A673 (cell line): ENCODE measurements at regions not wholly inside any gene's neighbourhood (a gene's known extent, or its start where the extent isn't known, plus 50 kb on each side); places are given as distances from the start of the nearest gene placed in this dataset.

Experiments
- BruUV-seq: library from RNA; stranded (reverse); fragments of 400-500 nt; replicated peaks from 2 replicates; lab custom pipeline; 2021; lab: Mats Ljungman, UMichigan
- CTCF ChIA-PET: fragments of 300-600 bp; sonication (Branson Sonifier 250); formaldehyde crosslinking; loops from one replicate; lab custom pipeline; 2022; ENCODE audit warnings: antibody characterized with exemption; lab: Charles Lee
- POLR2A ChIA-PET: fragments of 300-600 bp; sonication (Branson Sonifier 250); formaldehyde crosslinking; loops from one replicate; lab custom pipeline; 2022; ENCODE audit warnings: antibody characterized with exemption; ENCODE audit not compliant: low non-redundant PET; lab: Charles Lee
- DNase-seq: peaks from one replicate; pipeline ENCODE4 v3.0.0-alpha.2; 2015; ENCODE audit warnings: low spot score
- H3K27ac ChIP-seq: fragments of 200-600 bp; sonication (generic); 2 replicates; pipeline ENCODE4 v1.5.1; 2016; ENCODE audit warnings: mixed run types, low read depth, mild to moderate bottlenecking, mixed read lengths, antibody characterized with exemption, low read length; ENCODE audit not compliant: poor library complexity, severe bottlenecking
- H3K27me3 ChIP-seq: fragments of 200-600 bp; sonication (generic); replicated peaks from 2 replicates; pipeline ENCODE4 v1.6.1; 2017; ENCODE audit warnings: mixed run types, low read depth, mild to moderate bottlenecking, mixed read lengths, antibody characterized with exemption, low read length; ENCODE audit not compliant: insufficient read depth, poor library complexity
- H3K36me3 ChIP-seq: fragments of 200-600 bp; sonication (generic); 2 replicates; pipeline ENCODE4 v1.6.1; 2016; ENCODE audit warnings: mixed run types, mild to moderate bottlenecking, mixed read lengths, antibody characterized with exemption, low read length; ENCODE audit not compliant: insufficient read depth, poor library complexity, severe bottlenecking
- H3K4me1 ChIP-seq: fragments of 200-600 bp; sonication (generic); 2 replicates; pipeline ENCODE4 v1.6.1; 2017; ENCODE audit warnings: mixed run types, mild to moderate bottlenecking, mixed read lengths, antibody characterized with exemption, low read length; ENCODE audit not compliant: insufficient read depth, poor library complexity, severe bottlenecking
- H3K4me3 ChIP-seq: fragments of 200-600 bp; sonication (generic); 2 replicates; pipeline ENCODE4 v1.5.1; 2016; ENCODE audit warnings: low read depth, mixed run types, mild to moderate bottlenecking, mixed read lengths, low read length; ENCODE audit not compliant: poor library complexity, severe bottlenecking
- H3K9me3 ChIP-seq: fragments of 200-600 bp; sonication (generic); 2 replicates; pipeline ENCODE4 v1.6.1; 2016; ENCODE audit warnings: mixed run types, low read depth, mild to moderate bottlenecking, mixed read lengths, antibody characterized with exemption, low read length; ENCODE audit not compliant: poor library complexity, severe bottlenecking
- EZH2 ChIP-seq: fragments of 200-600 bp; sonication (generic); IDR thresholded peaks from 2 replicates; pipeline ENCODE4 v1.6.1; 2017; ENCODE audit warnings: borderline replicate concordance, low read depth, mild to moderate bottlenecking, mixed read lengths, antibody characterized with exemption, low read length; ENCODE audit not compliant: poor library complexity, severe bottlenecking
- intact Hi-C: fragments of 100-400 bp; cut with micrococcal nuclease; formaldehyde crosslinking; loops from one replicate; pipeline ENCODE4 v1.10.0; 2022; ENCODE audit not compliant: unreplicated experiment
- TF ChIP-seq, protein P1 (sequence below): fragments of 300-800, 200-600 bp; sonication (generic); conservative IDR thresholded peaks from 2 replicates; pipeline ENCODE4 v1.5.1; 2017; ENCODE audit warnings: low read depth, mild to moderate bottlenecking, antibody characterized with exemption, low read length, moderate library complexity, mixed read lengths

DNA sequence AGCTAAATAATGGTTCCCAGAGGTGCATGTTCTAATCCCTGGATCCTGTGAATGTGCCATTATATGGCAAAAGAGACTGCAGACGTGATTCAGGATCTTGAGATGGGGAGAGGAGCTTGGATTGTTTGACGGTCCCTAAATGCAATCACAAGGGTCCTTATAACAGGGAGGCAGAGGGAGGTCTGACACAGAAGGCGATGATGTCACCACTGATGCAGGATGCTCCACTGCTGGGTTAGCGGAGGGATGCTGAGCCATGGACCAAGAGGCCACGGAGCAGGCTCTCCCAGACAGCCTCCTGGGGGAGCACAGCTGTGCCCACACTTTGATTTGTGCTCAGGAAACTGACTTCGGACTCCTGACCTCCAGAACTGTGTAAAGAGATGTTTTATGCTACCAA is 156.2 kb downstream of the UXS1 start:
- H3K9me3 ChIP-seq: no peaks in the 10 kb centered on the region
- intact Hi-C loops: no loop called here
- H3K4me1 ChIP-seq: no peaks in the 10 kb centered on the region
- no TSS peak for BruUV-seq
- H3K27ac ChIP-seq: no peak overlapping the region
- H3K27me3 ChIP-seq: no peaks in the 10 kb centered on the region
- POLR2A ChIA-PET: no interaction called here
- H3K4me3 ChIP-seq: no peak overlapping the region
- CTCF ChIA-PET: no interaction called here
- no peak for DNase-seq
- no peak for TF ChIP-seq EZH2
- TF ChIP-seq, protein P1, sequence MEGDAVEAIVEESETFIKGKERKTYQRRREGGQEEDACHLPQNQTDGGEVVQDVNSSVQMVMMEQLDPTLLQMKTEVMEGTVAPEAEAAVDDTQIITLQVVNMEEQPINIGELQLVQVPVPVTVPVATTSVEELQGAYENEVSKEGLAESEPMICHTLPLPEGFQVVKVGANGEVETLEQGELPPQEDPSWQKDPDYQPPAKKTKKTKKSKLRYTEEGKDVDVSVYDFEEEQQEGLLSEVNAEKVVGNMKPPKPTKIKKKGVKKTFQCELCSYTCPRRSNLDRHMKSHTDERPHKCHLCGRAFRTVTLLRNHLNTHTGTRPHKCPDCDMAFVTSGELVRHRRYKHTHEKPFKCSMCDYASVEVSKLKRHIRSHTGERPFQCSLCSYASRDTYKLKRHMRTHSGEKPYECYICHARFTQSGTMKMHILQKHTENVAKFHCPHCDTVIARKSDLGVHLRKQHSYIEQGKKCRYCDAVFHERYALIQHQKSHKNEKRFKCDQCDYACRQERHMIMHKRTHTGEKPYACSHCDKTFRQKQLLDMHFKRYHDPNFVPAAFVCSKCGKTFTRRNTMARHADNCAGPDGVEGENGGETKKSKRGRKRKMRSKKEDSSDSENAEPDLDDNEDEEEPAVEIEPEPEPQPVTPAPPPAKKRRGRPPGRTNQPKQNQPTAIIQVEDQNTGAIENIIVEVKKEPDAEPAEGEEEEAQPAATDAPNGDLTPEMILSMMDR: no peak
- no peaks in the 10 kb centered on the region for H3K36me3 ChIP-seq

DNA sequence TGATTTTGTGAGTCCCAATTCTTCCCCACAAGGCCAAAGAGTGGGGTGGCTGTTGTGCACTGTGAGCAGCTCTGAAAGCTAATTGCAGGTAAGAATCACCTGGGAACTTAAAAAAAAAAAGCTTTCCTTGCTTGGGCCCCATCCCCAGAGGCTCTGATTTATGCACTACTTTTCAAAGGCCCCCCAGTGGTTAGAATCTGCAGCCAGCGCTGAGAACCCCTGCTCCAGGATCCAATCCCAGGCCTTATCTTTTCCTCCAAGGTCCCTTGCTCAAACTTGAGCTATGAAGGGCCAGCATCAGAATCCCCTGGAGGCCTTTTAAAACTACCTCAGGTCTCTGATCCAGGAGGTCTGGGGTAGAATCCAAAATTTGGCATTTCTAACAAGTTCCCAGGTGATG is 156.8 kb downstream of the UXS1 start:
- H3K36me3 ChIP-seq: no peaks in the 10 kb centered on the region
- TF ChIP-seq, protein P1: no peak
- TF ChIP-seq EZH2: no peak
- no TSS peak for BruUV-seq
- intact Hi-C loops: no loop called here
- H3K27ac ChIP-seq: no peak overlapping the region
- no peak for DNase-seq
- H3K4me1 ChIP-seq: no peaks in the 10 kb centered on the region
- ChIA-PET POLR2A (no interaction called here), CTCF (no interaction called here)
- no peaks in the 10 kb centered on the region for H3K27me3 ChIP-seq
- H3K9me3 ChIP-seq: no peaks in the 10 kb centered on the region
- H3K4me3 ChIP-seq: no peak overlapping the region

DNA sequence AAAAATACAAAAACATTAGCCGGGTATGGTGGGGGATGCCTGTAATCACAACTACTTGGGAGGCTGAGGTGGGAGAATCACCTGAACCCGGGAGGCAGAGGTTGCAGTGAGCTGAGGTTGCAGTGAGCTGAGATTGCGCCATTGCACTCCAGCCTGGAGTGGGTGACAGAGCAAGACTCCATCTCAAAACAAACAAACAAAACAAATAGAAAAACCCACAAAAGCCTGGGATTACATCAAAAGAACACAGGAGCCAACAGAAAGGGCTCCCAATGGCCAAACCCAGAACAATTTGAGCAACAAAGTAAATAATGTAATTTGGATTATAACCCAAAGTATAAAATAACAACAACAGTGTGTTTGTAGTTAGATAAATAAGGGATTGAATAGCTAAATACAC is 159.8 kb downstream of the UXS1 start:
- intact Hi-C loops: no loop called here
- Histone ChIP-seq H3K4me3 (no peak overlapping the region), H3K9me3 (no peaks in the 10 kb centered on the region), H3K36me3 (no peaks in the 10 kb centered on the region), H3K27ac (no peak overlapping the region), H3K4me1 (no peaks in the 10 kb centered on the region), H3K27me3 (no peaks in the 10 kb centered on the region)
- DNase-seq: no peak
- no peak for TF ChIP-seq EZH2
- TF ChIP-seq, protein P1: no peak
- CTCF ChIA-PET: no interaction called here
- no TSS peak for BruUV-seq
- POLR2A ChIA-PET: no interaction called here
